Activated CD4-positive, alpha-beta T cell treated with anti-CD3 and anti-CD28 coated beads, Interleukin-2, Interleukin-4, amounts not matched to agents 100 ng/mL and 50 ng/mL, durations not matched to agents 16 hours and 8 hours (primary cell): ENCODE measurements at regions not wholly inside any gene's neighbourhood (a gene's known extent, or its start where the extent isn't known, plus 50 kb on each side); places are given as distances from the start of the nearest gene placed in this dataset.

ENCODE experiments used
- DNase-seq: peaks from one replicate; pipeline ENCODE4 v3.0.0-alpha.2; 2020; ENCODE audit warnings: low spot score

GRCh38 chr5:10073441-10074104, 176.1 kb downstream of the ATPSCKMT start:
- DNase-seq, result no peak

- DNase-seq, result no peak
Measured at GRCh38 chr5:10069637-10070313, 179.9 kb downstream of the ATPSCKMT start.

DNA sequence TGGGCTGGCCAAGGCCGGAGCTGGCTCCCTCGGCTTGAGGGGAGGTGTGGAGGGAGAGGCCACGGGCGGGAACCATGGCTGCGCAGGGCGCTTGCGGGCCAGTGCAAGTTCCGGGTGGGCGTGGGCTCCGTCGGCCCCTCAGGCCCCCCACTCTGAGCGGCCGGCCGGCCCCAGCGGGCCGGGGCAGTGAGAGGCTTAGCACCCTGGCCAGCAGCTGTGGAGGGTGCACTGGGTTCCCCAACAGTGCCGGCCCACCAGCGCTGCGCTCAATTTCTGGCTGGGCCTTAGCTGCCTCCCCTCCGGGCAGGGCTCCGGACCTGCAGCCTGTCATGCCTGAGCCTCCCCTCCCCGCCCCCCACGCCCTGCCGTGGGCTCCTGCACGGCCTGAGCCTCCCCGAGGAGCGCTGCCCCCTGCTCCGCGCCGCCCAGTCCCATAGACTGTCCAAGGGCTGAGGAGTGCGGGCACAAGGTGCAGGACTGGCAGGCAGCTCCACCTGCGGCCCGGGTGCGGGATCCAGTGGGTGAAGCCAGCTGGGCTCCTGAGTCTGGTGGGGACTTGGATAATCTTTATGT, 184.2 kb downstream of the ATPSCKMT start:
- no peak for DNase-seq

DNA sequence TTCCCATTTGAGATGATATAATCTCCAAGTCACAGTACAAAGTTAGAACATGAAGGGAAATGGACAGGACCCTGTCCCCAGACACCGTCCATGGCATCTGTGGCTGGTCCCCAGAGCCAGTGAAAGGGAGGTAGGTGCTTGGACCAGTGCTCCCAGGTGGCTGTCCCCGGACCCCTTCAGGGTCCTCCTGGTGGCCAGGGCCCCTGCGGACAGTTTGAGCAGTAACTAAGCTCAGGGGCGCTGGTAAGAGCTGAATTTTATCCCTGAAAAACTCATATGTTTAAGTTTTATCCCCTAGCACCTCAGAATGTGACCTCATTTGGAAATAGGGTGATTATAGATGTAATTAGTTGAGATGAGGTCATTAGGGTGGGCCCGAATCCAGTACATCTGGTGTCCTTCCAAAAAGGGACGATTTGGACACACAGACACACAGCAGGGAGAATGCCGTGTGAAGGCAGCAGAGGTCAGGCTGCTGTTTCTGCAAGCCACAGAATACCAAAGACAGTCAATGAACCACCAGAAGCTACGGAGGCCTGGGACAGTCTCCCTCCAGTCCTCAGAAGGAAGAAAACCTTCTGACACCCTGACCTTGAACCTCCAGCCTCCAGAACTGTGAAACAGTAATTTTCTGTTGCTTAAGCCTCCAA, 185.0 kb downstream of the ATPSCKMT start:
- DNase-seq, result no peak

DNA sequence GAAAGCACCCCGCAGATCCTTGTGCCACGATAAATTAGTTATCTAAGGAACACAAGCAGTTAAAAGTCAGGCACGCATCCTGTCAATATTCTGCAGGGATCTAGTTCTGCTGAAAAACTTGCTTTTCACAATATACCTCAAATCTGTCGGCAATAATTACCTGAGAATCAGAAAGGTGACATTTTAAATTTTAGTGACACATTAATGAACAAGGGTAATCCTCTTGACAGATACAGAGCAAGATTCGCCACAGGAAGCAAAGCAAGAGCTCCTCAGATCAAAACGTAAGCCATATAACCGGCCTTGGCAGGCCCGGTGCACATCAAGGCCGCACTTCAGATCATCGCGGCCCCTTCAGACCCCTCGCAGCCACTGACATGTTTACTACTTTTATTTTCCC, 185.7 kb downstream of the ATPSCKMT start:
- DNase-seq, result no peak

- no peak for DNase-seq
Measured at GRCh38 chr5:10059980-10060379, 189.7 kb downstream of the ATPSCKMT start.

GRCh38 chr5:10059556-10059955, 190.1 kb downstream of the ATPSCKMT start:
- no peak for DNase-seq

DNA sequence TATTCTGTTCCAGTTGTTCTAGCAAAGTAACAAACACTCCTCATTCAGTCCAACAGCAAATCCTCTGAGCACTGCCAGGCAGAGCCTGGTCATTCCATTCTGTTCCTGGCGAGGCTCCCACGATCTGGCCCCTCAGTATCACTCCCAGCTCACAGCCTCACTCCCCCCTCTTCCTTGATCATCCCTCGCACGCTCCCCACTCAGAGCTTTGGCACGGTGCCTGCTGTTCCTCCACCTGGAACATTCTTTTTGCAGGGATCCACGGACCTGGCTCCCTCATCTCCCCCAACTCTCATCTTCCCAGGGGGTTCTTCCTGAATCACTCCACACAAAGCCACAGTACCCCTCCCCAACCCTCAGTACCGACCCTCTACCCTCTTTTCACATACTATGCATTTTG, 192.3 kb downstream of the ATPSCKMT start:
- no peak for DNase-seq

DNA sequence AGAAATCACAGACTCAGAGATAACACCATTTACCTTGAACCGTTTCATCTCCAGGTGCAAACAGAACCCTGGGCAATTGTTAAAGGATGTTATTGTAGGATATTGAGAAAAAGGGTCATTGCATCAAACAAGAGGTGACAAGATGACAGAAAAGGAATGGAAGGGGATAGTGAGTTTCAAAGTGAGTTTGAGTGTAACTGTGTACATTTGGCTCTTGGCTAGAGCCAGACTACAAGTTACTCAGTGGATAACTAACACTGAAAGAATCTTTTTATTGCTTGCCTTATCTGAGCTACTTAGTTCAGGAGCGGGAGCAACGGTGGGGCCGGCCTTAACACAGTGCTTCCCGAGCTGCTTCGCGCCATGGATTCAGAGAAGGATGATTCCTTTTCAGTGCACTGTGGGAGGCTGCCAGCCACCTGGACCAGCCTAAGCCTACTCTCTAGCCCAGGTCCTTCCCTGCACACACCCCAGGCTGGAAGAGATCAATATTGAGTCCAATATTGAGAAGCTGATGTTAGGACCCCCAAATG, 193.4 kb downstream of the ATPSCKMT start:
- DNase-seq, result no peak

DNA sequence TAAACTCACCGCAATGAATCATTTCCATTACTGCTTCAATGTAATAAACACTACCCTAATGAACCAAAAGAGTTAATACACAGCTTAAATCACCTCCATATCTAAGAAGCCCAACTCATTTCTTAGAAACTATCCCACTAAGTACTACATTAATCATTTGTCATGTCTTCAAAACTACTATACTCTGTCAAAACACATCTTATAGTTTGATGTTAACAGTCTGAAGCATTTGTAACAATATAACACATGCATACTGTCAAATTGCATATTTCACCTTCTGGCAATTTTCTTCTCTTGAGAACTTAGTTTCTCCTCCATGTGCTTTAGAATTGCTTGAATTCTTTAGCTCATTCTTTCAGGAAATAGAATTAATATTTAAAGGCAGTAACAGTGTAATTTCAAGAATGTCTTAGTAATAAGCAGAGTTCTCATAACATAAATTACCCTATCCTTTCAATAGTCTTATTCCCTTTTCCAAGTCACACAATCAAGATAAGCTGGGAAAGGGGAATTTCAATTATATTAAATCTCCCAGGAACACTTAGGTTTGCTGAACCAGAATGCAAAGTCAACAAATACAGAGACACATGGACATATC, 199.7 kb downstream of the ATPSCKMT start:
- no peak for DNase-seq

DNA sequence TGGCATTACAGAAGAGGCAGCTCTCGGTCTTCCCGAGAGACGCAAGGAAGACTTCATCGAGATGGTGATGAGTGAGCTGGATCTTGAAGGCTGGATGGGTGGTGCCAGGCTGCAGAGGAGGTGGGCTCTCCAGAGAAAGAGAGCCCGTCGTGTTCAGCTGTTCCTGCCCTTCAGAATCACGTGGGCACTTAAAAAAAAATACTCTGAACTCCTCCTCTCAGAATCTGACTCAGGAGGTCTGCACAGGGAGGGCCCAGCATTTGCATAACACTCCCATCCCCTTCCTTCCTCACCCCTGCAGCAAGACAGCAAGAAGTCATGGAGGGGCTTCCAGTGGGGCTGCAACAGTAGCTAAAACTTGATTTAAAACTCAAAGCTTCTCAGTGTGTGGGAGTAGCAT, 203.0 kb downstream of the ATPSCKMT start:
- no peak for DNase-seq

DNA sequence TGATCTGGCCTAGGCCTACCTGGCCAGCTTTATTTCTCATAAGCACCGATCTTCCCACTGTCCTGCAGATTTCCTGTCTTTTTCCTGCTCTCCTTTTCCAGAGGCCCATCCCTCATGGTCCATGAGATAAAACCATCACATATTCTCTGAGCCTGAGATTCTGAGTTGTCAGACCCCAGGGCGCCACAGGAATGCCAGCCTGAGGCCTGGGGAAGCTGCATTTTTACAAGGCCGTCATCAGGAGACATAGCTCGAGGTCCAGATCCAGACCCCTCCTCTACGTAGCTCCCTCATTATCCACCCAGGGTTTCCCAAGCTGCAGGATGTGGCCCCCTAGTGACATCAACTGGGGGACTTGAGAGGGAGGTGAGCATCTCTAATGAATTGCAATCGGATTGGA, 204.3 kb downstream of the ATPSCKMT start:
- no peak for DNase-seq

DNA sequence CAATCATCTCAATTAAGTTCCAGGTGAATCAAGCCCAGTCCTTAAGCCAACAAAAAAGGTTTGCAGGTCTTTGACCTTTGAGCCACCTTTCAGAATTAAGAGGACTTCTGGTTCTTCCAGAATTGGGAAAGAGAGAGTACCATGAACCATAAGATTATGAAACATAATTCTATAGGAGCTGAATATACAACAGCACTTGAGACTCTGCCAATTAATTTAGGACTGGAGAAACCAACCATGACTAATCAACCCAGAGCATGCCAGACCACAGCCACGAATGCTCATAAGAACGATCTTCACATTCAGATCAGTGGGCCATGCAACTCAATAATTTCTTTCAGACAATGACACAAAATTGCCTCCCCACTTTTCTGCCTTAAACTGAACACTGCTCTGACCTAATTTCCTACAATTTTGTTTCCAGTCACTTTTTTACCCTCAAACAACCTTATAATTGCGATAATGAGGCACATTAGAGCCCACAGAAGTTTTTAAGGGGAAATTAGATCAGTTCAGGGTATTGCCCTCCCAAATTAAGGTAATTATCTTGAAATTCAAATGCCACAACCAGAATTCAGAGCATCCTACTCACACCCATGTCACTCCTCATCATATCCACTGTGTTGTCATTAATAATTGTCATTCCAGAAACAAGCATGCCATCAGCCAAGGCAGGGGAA, 213.4 kb downstream of the ATPSCKMT start:
- no peak for DNase-seq

- DNase-seq, result no peak
Measured at GRCh38 chr5:10034001-10034400, 215.7 kb downstream of the ATPSCKMT start.

GRCh38 chr5:10031817-10032216, 217.9 kb downstream of the ATPSCKMT start:
- DNase-seq, result no peak

GRCh38 chr5:10030219-10030831, 219.4 kb downstream of the ATPSCKMT start:
- no peak for DNase-seq

GRCh38 chr5:10023494-10023893, 226.2 kb downstream of the ATPSCKMT start:
- DNase-seq, result no peak

GRCh38 chr5:10021248-10021647, 228.4 kb downstream of the ATPSCKMT start:
- DNase-seq, result no peak

DNA sequence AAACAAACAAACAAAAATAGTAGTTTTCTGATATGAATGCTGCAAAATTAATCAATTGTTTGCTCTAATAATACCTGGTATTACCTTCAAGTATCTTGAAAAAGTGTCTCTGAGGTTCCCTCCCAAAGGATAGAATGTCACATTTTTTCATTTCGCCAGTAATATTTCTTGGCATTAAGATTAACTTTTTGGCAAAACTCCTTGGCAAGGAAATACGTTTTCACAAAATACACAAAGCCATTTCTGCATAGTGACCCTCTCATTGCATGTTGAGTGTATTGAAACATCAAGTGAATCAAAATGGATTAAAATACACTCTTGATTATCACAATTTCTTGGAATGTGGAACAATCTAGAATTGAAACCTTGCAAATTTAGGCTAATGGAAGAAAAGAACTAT, 230.5 kb downstream of the ATPSCKMT start:
- DNase-seq, result no peak

- DNase-seq, result no peak
Measured at GRCh38 chr5:10018201-10019069, 231.3 kb downstream of the ATPSCKMT start.
